ENCODE measurements at regions not wholly inside any gene's neighbourhood (a gene's known extent, or its start where the extent isn't known, plus 50 kb on each side); places are given as distances from the start of the nearest gene placed in this dataset.

DNA sequence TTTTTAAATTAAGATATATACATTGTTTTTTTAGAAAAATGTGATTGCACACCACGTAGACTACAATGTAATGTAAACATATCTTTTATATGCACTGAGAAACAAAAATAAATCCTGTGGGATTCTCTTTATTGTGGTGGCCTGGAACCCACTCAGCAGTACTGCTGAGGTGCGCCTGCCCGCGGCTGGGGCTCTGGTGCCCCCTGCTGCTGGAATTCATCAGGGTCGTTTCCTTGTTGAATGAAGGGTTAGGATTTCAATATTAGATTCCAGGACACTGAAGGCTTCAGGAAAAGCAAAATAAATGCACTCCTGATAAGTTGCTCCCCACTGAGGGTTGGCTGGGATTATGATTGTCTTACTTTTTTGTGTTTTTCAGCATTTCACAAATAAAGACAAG lies 175.8 kb upstream of the GGTLC1 start:
- TF ChIP-seq, protein P1, sequence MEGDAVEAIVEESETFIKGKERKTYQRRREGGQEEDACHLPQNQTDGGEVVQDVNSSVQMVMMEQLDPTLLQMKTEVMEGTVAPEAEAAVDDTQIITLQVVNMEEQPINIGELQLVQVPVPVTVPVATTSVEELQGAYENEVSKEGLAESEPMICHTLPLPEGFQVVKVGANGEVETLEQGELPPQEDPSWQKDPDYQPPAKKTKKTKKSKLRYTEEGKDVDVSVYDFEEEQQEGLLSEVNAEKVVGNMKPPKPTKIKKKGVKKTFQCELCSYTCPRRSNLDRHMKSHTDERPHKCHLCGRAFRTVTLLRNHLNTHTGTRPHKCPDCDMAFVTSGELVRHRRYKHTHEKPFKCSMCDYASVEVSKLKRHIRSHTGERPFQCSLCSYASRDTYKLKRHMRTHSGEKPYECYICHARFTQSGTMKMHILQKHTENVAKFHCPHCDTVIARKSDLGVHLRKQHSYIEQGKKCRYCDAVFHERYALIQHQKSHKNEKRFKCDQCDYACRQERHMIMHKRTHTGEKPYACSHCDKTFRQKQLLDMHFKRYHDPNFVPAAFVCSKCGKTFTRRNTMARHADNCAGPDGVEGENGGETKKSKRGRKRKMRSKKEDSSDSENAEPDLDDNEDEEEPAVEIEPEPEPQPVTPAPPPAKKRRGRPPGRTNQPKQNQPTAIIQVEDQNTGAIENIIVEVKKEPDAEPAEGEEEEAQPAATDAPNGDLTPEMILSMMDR (IDR thresholded peaks at IDR 0.05): no peak
- TF ChIP-seq POLR2A (IDR thresholded peaks at IDR 0.05; ENCODE audit: low read depth) (no peak), EP300 (IDR thresholded peaks at IDR 0.05) (no peak)
